Daoy (cell line): ENCODE measurements at regions not wholly inside any gene's neighbourhood (a gene's known extent, or its start where the extent isn't known, plus 50 kb on each side); places are given as distances from the start of the nearest gene placed in this dataset.
A peak's percentile ranks its signal among the peaks of the same experiment; 100 is the strongest.

Experiments
- DNase-seq: peaks from one replicate; pipeline ENCODE4 v3.0.0-alpha.2; 2015; ENCODE audit warnings: low read depth

- no peak for DNase-seq
These were observed 262.3 kb upstream of the KLF14 start for GRCh38 chr7:130996205-130996832.

- DNase-seq = peak; percentile 83
These were observed 262.8 kb upstream of the KLF14 start for GRCh38 chr7:130996833-130997231.

- DNase-seq = peak; percentile 52
These were observed 265.1 kb upstream of the KLF14 start for GRCh38 chr7:130998993-130999602.

GRCh38 chr7:130999926-131000325, 265.9 kb upstream of the KLF14 start:
- no peak for DNase-seq

- no peak for DNase-seq
These were observed 266.4 kb upstream of the KLF14 start for GRCh38 chr7:131000389-131000788.

GRCh38 chr7:131000873-131001272, 266.9 kb upstream of the KLF14 start:
- no peak for DNase-seq

GRCh38 chr7:131002600-131002999, 268.6 kb upstream of the KLF14 start:
- DNase-seq = no peak

- no peak for DNase-seq
These were observed 269.6 kb upstream of the KLF14 start for GRCh38 chr7:131003634-131004033.

GRCh38 chr7:131004371-131004770, 270.4 kb upstream of the KLF14 start:
- no peak for DNase-seq

GRCh38 chr7:131007439-131008330, 273.7 kb upstream of the KLF14 start:
- DNase-seq = peak; percentile 89

- DNase-seq = peak; percentile 48
These were observed 275.1 kb upstream of the KLF14 start for GRCh38 chr7:131008840-131009711.

GRCh38 chr7:131010029-131010716, 276.2 kb upstream of the KLF14 start:
- no peak for DNase-seq

- DNase-seq = no peak
These were observed 276.9 kb upstream of the KLF14 start for GRCh38 chr7:131010717-131011431.

- peak; percentile 47 for DNase-seq
These were observed 277.4 kb upstream of the KLF14 start for GRCh38 chr7:131011432-131011742.

- DNase-seq = peak; percentile 54
These were observed 278.0 kb upstream of the KLF14 start for GRCh38 chr7:131011976-131012375.

GRCh38 chr7:131012477-131013031, 278.5 kb upstream of the KLF14 start:
- DNase-seq = peak; percentile 53

GRCh38 chr7:131013716-131014115, 279.7 kb upstream of the KLF14 start:
- DNase-seq = no peak

GRCh38 chr7:131014906-131015656, 281.1 kb upstream of the KLF14 start:
- DNase-seq = no peak

- DNase-seq = peak; percentile 75
These were observed 281.6 kb upstream of the KLF14 start for GRCh38 chr7:131015657-131015958.

GRCh38 chr7:131016230-131016629, 282.2 kb upstream of the KLF14 start:
- no peak for DNase-seq
